GM18517 (cell line): ENCODE measurements at regions not wholly inside any gene's neighbourhood (a gene's known extent, or its start where the extent isn't known, plus 50 kb on each side); places are given as distances from the start of the nearest gene placed in this dataset.

Experiments
- ATAC-seq: cut with Tn5 transposase; IDR thresholded peaks from one replicate; pipeline ENCODE4 v1.9.1; 2021; ENCODE audit warnings: mild to moderate bottlenecking, moderate library complexity; ENCODE audit not compliant: unreplicated experiment

DNA sequence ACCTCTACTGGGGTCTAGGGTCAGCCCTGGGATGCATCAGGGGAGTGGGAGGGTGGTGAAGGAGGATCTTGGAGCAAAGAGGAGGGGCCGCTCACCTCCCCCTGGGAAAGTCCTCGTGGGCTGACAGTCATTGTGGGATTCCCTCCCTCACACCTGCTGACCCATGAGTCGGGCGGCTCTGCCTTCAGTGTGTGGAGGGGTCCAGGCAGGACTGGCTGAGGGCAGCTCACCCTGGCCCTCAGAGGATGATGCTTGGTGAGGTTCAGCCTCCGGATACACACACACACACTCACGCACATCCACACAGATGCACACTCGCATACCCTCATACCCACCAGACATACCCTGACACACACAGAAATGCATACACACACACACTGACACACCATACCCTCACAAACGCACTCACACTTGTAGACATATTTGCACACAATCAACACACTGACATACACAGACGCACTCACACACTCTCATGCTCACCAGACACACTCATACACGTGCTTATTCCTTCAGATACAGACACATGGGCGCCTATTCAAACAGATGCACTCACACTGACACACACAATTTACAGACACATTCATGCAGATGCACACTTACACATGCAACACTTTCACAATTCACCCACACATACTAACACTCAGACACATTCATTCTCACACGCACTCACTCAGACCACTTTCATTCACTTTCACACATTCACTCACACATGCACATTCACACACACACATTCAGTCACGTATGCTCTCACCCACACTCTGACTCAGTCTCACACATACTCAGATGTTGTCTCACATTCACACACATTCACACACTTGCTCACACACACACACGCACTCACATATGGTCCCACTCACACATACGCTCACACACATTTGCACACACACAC is 105.1 kb upstream of the RPL38 start:
- ATAC-seq = no peak

GRCh38 chr17:74099442-74100340 is 103.8 kb upstream of the RPL38 start:
- no peak for ATAC-seq

- ATAC-seq = no peak
These were observed 98.6 kb upstream of the RPL38 start for GRCh38 chr17:74104921-74105320.

DNA sequence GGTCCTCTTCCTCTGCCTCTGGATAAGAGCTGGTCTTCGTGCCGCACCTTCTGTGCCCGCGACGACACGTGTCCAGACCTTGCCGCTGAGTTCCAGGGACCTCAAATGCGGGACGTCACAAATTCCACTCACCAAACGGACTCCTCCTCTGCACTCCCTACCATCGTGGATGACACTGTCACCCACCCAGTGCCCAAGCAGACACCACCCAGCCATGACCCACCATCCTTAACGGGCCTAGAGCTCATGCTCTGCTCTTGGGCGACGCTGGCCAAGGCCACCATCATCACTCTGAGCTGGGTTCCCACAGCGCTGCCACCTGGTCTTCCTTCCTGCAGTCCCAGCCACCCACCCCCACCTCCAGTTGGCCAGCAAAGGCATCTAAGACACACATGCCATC is 96.4 kb upstream of the RPL38 start:
- ATAC-seq = no peak

- no peak for ATAC-seq
These were observed 95.3 kb upstream of the RPL38 start for GRCh38 chr17:74108126-74108705.

GRCh38 chr17:74110467-74110866 is 93.0 kb upstream of the RPL38 start:
- ATAC-seq = no peak

GRCh38 chr17:74113326-74113725 is 90.2 kb upstream of the RPL38 start:
- no peak for ATAC-seq

GRCh38 chr17:74113952-74114351 is 89.5 kb upstream of the RPL38 start:
- no peak for ATAC-seq

GRCh38 chr17:74114881-74115470 is 88.5 kb upstream of the RPL38 start:
- ATAC-seq = no peak

- ATAC-seq = no peak
These were observed 87.9 kb upstream of the RPL38 start for GRCh38 chr17:74115586-74115985.

GRCh38 chr17:74116087-74116717 is 87.3 kb upstream of the RPL38 start:
- no peak for ATAC-seq

DNA sequence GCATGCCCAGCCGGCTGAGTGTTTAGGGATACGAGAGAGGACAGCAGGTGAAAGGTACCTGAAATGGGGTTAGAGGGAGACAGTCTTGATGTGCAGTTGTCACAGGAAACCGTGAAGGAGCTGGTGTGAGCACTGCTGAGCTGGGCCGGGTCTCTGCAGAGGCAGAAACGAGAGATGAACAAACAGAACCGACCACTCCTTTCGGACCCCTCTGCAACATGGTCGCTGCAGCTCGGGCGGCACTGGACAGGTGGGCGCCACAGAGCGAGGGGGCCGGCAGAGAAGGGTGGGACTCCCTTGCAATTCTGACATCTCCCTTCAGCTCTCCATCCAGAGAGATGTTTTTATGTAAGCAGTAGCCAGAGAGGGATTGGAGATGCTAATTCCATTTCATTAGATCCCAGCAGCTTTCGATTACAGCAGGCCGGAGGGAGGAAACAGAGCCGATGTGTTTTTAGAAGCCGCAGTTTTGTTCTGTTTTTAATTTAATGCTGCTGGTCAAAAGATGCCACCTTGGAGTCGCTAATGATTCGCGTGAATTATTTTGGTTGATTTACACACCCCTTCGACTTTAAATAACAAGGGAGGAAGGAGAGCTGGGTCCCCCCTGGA is 86.3 kb upstream of the RPL38 start:
- no peak for ATAC-seq

- no peak for ATAC-seq
These were observed 85.5 kb upstream of the RPL38 start for GRCh38 chr17:74117999-74118421.

GRCh38 chr17:74118504-74118903 is 85.0 kb upstream of the RPL38 start:
- ATAC-seq = no peak

GRCh38 chr17:74119049-74119580 is 84.4 kb upstream of the RPL38 start:
- no peak for ATAC-seq

- no peak for ATAC-seq
These were observed 83.5 kb upstream of the RPL38 start for GRCh38 chr17:74119965-74120364.

- no peak for ATAC-seq
These were observed 80.1 kb upstream of the RPL38 start for GRCh38 chr17:74123350-74123749.

GRCh38 chr17:74123866-74124444 is 79.5 kb upstream of the RPL38 start:
- ATAC-seq = no peak

- no peak for ATAC-seq
These were observed 78.3 kb upstream of the RPL38 start for GRCh38 chr17:74125156-74125555.
